Adipocyte (in vitro differentiated cells): ENCODE measurements at regions not wholly inside any gene's neighbourhood (a gene's known extent, or its start where the extent isn't known, plus 50 kb on each side); places are given as distances from the start of the nearest gene placed in this dataset.

ENCODE experiments used
- DNase-seq: peaks from one replicate; pipeline ENCODE4 v3.0.0-alpha.2; 2015; ENCODE audit warnings: low read depth
- H3K27me3 ChIP-seq: replicated peaks from 2 replicates; pipeline ENCODE4 v1.7.0; 2013; ENCODE audit warnings: mild to moderate bottlenecking, low read length, moderate library complexity; ENCODE audit not compliant: control insufficient read depth, insufficient read depth
- H3K36me3 ChIP-seq: 2 replicates; pipeline ENCODE4 v1.7.0; 2013; ENCODE audit warnings: low read length, mild to moderate bottlenecking, moderate library complexity; ENCODE audit not compliant: control insufficient read depth, insufficient read depth, severe bottlenecking
- H3K4me1 ChIP-seq: 2 replicates; pipeline ENCODE4 v1.7.0; 2013; ENCODE audit warnings: mild to moderate bottlenecking, low read length, moderate library complexity; ENCODE audit not compliant: control insufficient read depth, insufficient read depth
- H3K4me3 ChIP-seq: 2 replicates; pipeline ENCODE4 v1.7.0; 2013; ENCODE audit warnings: mild to moderate bottlenecking, low read length, moderate library complexity
- H3K9ac ChIP-seq: 2 replicates; pipeline ENCODE4 v1.7.0; 2013; ENCODE audit warnings: mild to moderate bottlenecking, low read length, moderate library complexity
- H3K9me3 ChIP-seq: 2 replicates; pipeline ENCODE4 v1.7.0; 2013; ENCODE audit warnings: mild to moderate bottlenecking, low read length, moderate library complexity; ENCODE audit not compliant: control insufficient read depth

- Histone ChIP-seq H3K27me3 (peaks cover under 1% of the 10 kb centered on the region), H3K36me3 (no peaks in the 10 kb centered on the region), H3K9me3 (no peaks in the 10 kb centered on the region), H3K4me1 (no peaks in the 10 kb centered on the region), H3K9ac (no peak overlapping the region), H3K4me3 (no peak overlapping the region)
- no peak for DNase-seq
Measured at GRCh38 chr20:7124120-7124519, 356.6 kb downstream of the BMP2 start.

- Histone ChIP-seq H3K27me3 (peaks cover 1% of the 10 kb centered on the region), H3K4me1 (no peaks in the 10 kb centered on the region), H3K4me3 (no peak overlapping the region), H3K9ac (no peak overlapping the region), H3K36me3 (no peaks in the 10 kb centered on the region), H3K9me3 (no peaks in the 10 kb centered on the region)
- no peak for DNase-seq
Measured at GRCh38 chr20:7136886-7137285, 369.4 kb downstream of the BMP2 start.

- H3K9ac ChIP-seq, result no peak overlapping the region
- no peaks in the 10 kb centered on the region for H3K9me3 ChIP-seq
- no peaks in the 10 kb centered on the region for H3K36me3 ChIP-seq
- no peaks in the 10 kb centered on the region for H3K4me1 ChIP-seq
- no peak for DNase-seq
- H3K27me3 ChIP-seq, result no peaks in the 10 kb centered on the region
- H3K4me3 ChIP-seq, result no peak overlapping the region
Measured at GRCh38 chr20:7137395-7138151, 370.1 kb downstream of the BMP2 start.

GRCh38 chr20:7144464-7144863 lies 377.0 kb downstream of the BMP2 start:
- H3K9ac ChIP-seq, result no peak overlapping the region
- H3K27me3 ChIP-seq, result no peaks in the 10 kb centered on the region
- DNase-seq, result no peak
- no peaks in the 10 kb centered on the region for H3K36me3 ChIP-seq
- H3K9me3 ChIP-seq, result no peaks in the 10 kb centered on the region
- no peak overlapping the region for H3K4me3 ChIP-seq
- peaks cover 7% of the 10 kb centered on the region for H3K4me1 ChIP-seq

GRCh38 chr20:7146552-7147219 lies 379.2 kb downstream of the BMP2 start:
- no peaks in the 10 kb centered on the region for H3K36me3 ChIP-seq
- H3K9me3 ChIP-seq, result no peaks in the 10 kb centered on the region
- no peak overlapping the region for H3K4me3 ChIP-seq
- peaks cover 7% of the 10 kb centered on the region for H3K4me1 ChIP-seq
- H3K9ac ChIP-seq, result no peak overlapping the region
- no peak for DNase-seq
- H3K27me3 ChIP-seq, result no peaks in the 10 kb centered on the region

- Histone ChIP-seq H3K9ac (no peak overlapping the region), H3K4me3 (no peak overlapping the region), H3K27me3 (no peaks in the 10 kb centered on the region), H3K36me3 (no peaks in the 10 kb centered on the region), H3K4me1 (peaks cover 7% of the 10 kb centered on the region), H3K9me3 (no peaks in the 10 kb centered on the region)
- DNase-seq, result no peak
Measured at GRCh38 chr20:7147220-7147601, 379.7 kb downstream of the BMP2 start.

GRCh38 chr20:7151676-7152470 lies 384.4 kb downstream of the BMP2 start:
- no peaks in the 10 kb centered on the region for H3K36me3 ChIP-seq
- H3K9me3 ChIP-seq, result no peaks in the 10 kb centered on the region
- DNase-seq, result no peak
- H3K4me1 ChIP-seq, result peaks cover 4% of the 10 kb centered on the region
- no peaks in the 10 kb centered on the region for H3K27me3 ChIP-seq
- no peak overlapping the region for H3K9ac ChIP-seq
- H3K4me3 ChIP-seq, result no peak overlapping the region

- no peaks in the 10 kb centered on the region for H3K27me3 ChIP-seq
- peaks cover 2% of the 10 kb centered on the region for H3K4me1 ChIP-seq
- no peaks in the 10 kb centered on the region for H3K9me3 ChIP-seq
- no peak overlapping the region for H3K4me3 ChIP-seq
- no peak for DNase-seq
- no peak overlapping the region for H3K9ac ChIP-seq
- H3K36me3 ChIP-seq, result no peaks in the 10 kb centered on the region
Measured at GRCh38 chr20:7155282-7155681, 387.8 kb downstream of the BMP2 start.

GRCh38 chr20:7155794-7156193 lies 388.3 kb downstream of the BMP2 start:
- DNase-seq, result no peak
- peaks cover 5% of the 10 kb centered on the region for H3K4me1 ChIP-seq
- H3K9me3 ChIP-seq, result no peaks in the 10 kb centered on the region
- H3K27me3 ChIP-seq, result no peaks in the 10 kb centered on the region
- H3K4me3 ChIP-seq, result no peak overlapping the region
- H3K36me3 ChIP-seq, result no peaks in the 10 kb centered on the region
- no peak overlapping the region for H3K9ac ChIP-seq

- no peak overlapping the region for H3K9ac ChIP-seq
- no peaks in the 10 kb centered on the region for H3K36me3 ChIP-seq
- no peak overlapping the region for H3K4me3 ChIP-seq
- H3K4me1 ChIP-seq, result peaks cover 5% of the 10 kb centered on the region
- no peaks in the 10 kb centered on the region for H3K27me3 ChIP-seq
- DNase-seq, result no peak
- H3K9me3 ChIP-seq, result no peaks in the 10 kb centered on the region
Measured at GRCh38 chr20:7159903-7160302, 392.4 kb downstream of the BMP2 start.

- Histone ChIP-seq H3K27me3 (no peaks in the 10 kb centered on the region), H3K9ac (no peak overlapping the region), H3K4me3 (no peak overlapping the region), H3K9me3 (no peaks in the 10 kb centered on the region), H3K36me3 (no peaks in the 10 kb centered on the region), H3K4me1 (peaks cover 5% of the 10 kb centered on the region)
- no peak for DNase-seq
Measured at GRCh38 chr20:7161690-7162089, 394.2 kb downstream of the BMP2 start.
